WTC11 (cell line): ENCODE measurements at regions not wholly inside any gene's neighbourhood (a gene's known extent, or its start where the extent isn't known, plus 50 kb on each side); places are given as distances from the start of the nearest gene placed in this dataset.

Experiments
- ATAC-seq: fragments of 200-7000 bp; cut with Tn5 transposase; 2 replicates; pipeline ENCODE4 v1.10.0; 2021; ENCODE audit warnings: mild to moderate bottlenecking, moderate library complexity
- CTCF ChIA-PET: fragments of 300-600 bp; sonication (Branson Sonifier 250); formaldehyde crosslinking; loops from one replicate; lab custom pipeline; 2021; ENCODE audit warnings: antibody characterized with exemption; lab: Charles Lee
- POLR2A ChIA-PET: fragments of 350-600 bp; sonication (Branson Sonifier 250); formaldehyde crosslinking; loops from one replicate; lab custom pipeline; 2021; ENCODE audit warnings: antibody characterized with exemption; lab: Charles Lee
- DNase-seq: peaks from one replicate; pipeline ENCODE4 v3.0.0; 2021; ENCODE audit warnings: low spot score
- H3K27ac Mint-ChIP-seq: 2 replicates; pipeline ENCODE4 v1.8.0; 2021; ENCODE audit warnings: mixed read lengths
- H3K27me3 Mint-ChIP-seq: 2 replicates; pipeline ENCODE4 v1.8.0; 2021; ENCODE audit warnings: low read depth, mild to moderate bottlenecking, moderate library complexity, mixed read lengths
- H3K36me3 Mint-ChIP-seq: 2 replicates; pipeline ENCODE4 v1.8.0; 2021; ENCODE audit warnings: mixed read lengths
- H3K4me1 Mint-ChIP-seq: 2 replicates; pipeline ENCODE4 v1.8.0; 2022; ENCODE audit warnings: mixed read lengths
- H3K4me3 Mint-ChIP-seq: 2 replicates; pipeline ENCODE4 v1.8.0; 2021; ENCODE audit warnings: mild to moderate bottlenecking, moderate library complexity, mixed read lengths
- H3K9me3 Mint-ChIP-seq: 2 replicates; pipeline ENCODE4 v1.8.0; 2021; ENCODE audit warnings: mixed read lengths
- AFF4 ChIP-seq: sonication (generic); formaldehyde crosslinking; IDR thresholded peaks from 2 replicates; pipeline ENCODE4 v1.8.1; 2023; ENCODE audit warnings: mild to moderate bottlenecking, missing genetic modification reagents, borderline replicate concordance
- CDX4 ChIP-seq: fragments of 250-450 bp; sonication (Bioruptor Pico); IDR thresholded peaks from 2 replicates; pipeline ENCODE4 v1.9.0; 2021; ENCODE audit warnings: moderate library complexity, mild to moderate bottlenecking, inconsistent platforms, borderline replicate concordance
- E2F4 ChIP-seq: sonication (generic); formaldehyde crosslinking; IDR thresholded peaks from 2 replicates; pipeline ENCODE4 v1.8.1; 2022; ENCODE audit warnings: low read depth, mild to moderate bottlenecking, moderate library complexity, missing genetic modification reagents, borderline replicate concordance
- ETV6 ChIP-seq: sonication (generic); formaldehyde crosslinking; IDR thresholded peaks from 2 replicates; pipeline ENCODE4 v1.8.1; 2022; ENCODE audit warnings: mild to moderate bottlenecking, missing genetic modification reagents
- GTF2I ChIP-seq: fragments of 250-450 bp; sonication (Bioruptor Pico); conservative IDR thresholded peaks from 2 replicates; pipeline ENCODE4 v1.4.0; 2021; ENCODE audit warnings: mild to moderate bottlenecking
- IRF2 ChIP-seq: sonication (generic); formaldehyde crosslinking; IDR thresholded peaks from 2 replicates; pipeline ENCODE4 v1.8.0; 2022; ENCODE audit warnings: low read depth, missing genetic modification reagents, borderline replicate concordance
- MXD4 ChIP-seq: fragments of 250-450 bp; sonication (Bioruptor Pico); IDR thresholded peaks from 2 replicates; pipeline ENCODE4 v1.8.0; 2021; ENCODE audit warnings: mild to moderate bottlenecking, moderate library complexity, borderline replicate concordance
- NR3C1 ChIP-seq: sonication (generic); formaldehyde crosslinking; conservative IDR thresholded peaks from 2 replicates; pipeline ENCODE4 v1.8.1; 2023; ENCODE audit warnings: low read depth, mild to moderate bottlenecking, missing genetic modification reagents
- PRRX2 ChIP-seq: fragments of 250-450 bp; sonication (Bioruptor Pico); IDR thresholded peaks from 2 replicates; pipeline ENCODE4 v1.8.0; 2021; ENCODE audit warnings: mild to moderate bottlenecking
- TEAD1 ChIP-seq: sonication (generic); formaldehyde crosslinking; IDR thresholded peaks from 2 replicates; pipeline ENCODE4 v1.8.0; 2022; ENCODE audit warnings: mild to moderate bottlenecking, missing genetic modification reagents
- USF2 ChIP-seq: sonication (generic); formaldehyde crosslinking; IDR thresholded peaks from 2 replicates; pipeline ENCODE4 v1.8.1; 2023; ENCODE audit warnings: mild to moderate bottlenecking, missing genetic modification reagents, moderate library complexity
- ZNF138 ChIP-seq: sonication (generic); formaldehyde crosslinking; conservative IDR thresholded peaks from 2 replicates; pipeline ENCODE4 v1.8.1; 2022; ENCODE audit warnings: mild to moderate bottlenecking, moderate library complexity, missing genetic modification reagents
- ZNF232 ChIP-seq: sonication (generic); formaldehyde crosslinking; IDR thresholded peaks from 2 replicates; pipeline ENCODE4 v1.8.0; 2022; ENCODE audit warnings: mild to moderate bottlenecking, missing genetic modification reagents
- ZNF317 ChIP-seq: sonication (generic); formaldehyde crosslinking; IDR thresholded peaks from 2 replicates; pipeline ENCODE4 v1.8.1; 2023; ENCODE audit warnings: low read depth, mild to moderate bottlenecking, moderate library complexity, missing genetic modification reagents, borderline replicate concordance
- ZNF396 ChIP-seq: fragments of 250-450 bp; sonication (Bioruptor Pico); IDR thresholded peaks from 2 replicates; pipeline ENCODE4 v1.8.0; 2021; ENCODE audit warnings: mild to moderate bottlenecking, moderate library complexity, borderline replicate concordance
- TF ChIP-seq, protein P1 (sequence below): sonication (generic); formaldehyde crosslinking; IDR thresholded peaks from 2 replicates; pipeline ENCODE4 v1.8.1; 2023; ENCODE audit warnings: mild to moderate bottlenecking, missing genetic modification reagents, moderate library complexity
- TF ChIP-seq, protein P2 (sequence below): sonication (generic); formaldehyde crosslinking; IDR thresholded peaks from 2 replicates; pipeline ENCODE4 v1.8.1; 2022; ENCODE audit warnings: missing genetic modification reagents, borderline replicate concordance
- TF ChIP-seq, protein P3 (sequence below): sonication (generic); formaldehyde crosslinking; IDR thresholded peaks from 2 replicates; pipeline ENCODE4 v1.8.1; 2023; ENCODE audit warnings: mild to moderate bottlenecking, moderate library complexity, missing genetic modification reagents

DNA sequence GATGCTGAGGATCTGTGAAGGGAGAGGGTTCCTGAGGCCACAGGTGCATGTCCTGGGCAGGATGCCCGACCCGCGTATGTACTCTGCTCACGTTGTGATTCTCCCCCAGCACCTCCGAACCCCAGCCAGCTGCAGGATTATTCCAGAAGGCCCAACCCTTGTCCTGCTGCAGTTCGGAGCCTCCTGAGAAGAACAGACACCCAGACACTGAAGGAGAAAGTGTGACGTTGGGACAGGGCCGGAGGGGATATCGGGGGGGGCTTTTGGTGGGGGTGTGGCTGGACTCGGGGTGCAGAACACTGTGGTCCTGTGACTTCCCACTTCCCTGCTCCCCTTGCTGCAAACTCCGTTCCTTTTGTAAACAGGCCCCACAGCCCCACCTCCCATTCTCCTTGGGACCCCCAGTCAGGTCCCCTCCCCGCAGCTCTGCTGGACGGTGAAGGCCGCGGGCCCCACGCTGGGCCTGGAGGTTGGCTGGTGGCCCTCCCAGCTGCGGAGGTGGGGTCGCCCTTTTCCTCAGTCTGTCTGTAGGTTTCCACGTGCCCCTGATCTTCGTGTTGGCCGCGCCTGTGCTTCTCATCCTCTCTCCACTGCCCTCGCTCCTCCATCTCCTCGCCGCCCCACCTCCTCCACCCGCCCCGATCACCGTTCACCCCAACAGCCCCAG lies 83.0 kb upstream of the ADRA2C start:
- H3K27ac Mint-ChIP-seq, result no peak overlapping the region
- TF ChIP-seq GTF2I (no peak), ETV6 (CRISPR knock-in tag) (no peak), PRRX2 (no peak), ZNF317 (CRISPR knock-in tag) (no peak), CDX4 (CRISPR knock-in tag) (no peak), TEAD1 (CRISPR knock-in tag) (no peak), E2F4 (CRISPR knock-in tag) (no peak), USF2 (CRISPR knock-in tag) (no peak), MXD4 (no peak), IRF2 (CRISPR knock-in tag) (no peak), NR3C1 (CRISPR knock-in tag) (no peak), AFF4 (no peak), ZNF138 (CRISPR knock-in tag) (no peak), ZNF396 (CRISPR knock-in tag) (no peak), ZNF232 (CRISPR knock-in tag) (no peak)
- TF ChIP-seq, protein P1, sequence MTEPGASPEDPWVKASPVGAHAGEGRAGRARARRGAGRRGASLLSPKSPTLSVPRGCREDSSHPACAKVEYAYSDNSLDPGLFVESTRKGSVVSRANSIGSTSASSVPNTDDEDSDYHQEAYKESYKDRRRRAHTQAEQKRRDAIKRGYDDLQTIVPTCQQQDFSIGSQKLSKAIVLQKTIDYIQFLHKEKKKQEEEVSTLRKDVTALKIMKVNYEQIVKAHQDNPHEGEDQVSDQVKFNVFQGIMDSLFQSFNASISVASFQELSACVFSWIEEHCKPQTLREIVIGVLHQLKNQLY (CRISPR knock-in tag), result no peak
- TF ChIP-seq, protein P2, sequence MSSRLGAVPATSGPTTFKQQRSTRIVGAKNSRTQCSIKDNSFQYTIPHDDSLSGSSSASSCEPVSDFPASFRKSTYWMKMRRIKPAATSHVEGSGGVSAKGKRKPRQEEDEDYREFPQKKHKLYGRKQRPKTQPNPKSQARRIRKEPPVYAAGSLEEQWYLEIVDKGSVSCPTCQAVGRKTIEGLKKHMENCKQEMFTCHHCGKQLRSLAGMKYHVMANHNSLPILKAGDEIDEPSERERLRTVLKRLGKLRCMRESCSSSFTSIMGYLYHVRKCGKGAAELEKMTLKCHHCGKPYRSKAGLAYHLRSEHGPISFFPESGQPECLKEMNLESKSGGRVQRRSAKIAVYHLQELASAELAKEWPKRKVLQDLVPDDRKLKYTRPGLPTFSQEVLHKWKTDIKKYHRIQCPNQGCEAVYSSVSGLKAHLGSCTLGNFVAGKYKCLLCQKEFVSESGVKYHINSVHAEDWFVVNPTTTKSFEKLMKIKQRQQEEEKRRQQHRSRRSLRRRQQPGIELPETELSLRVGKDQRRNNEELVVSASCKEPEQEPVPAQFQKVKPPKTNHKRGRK (CRISPR knock-in tag), result no peak
- TF ChIP-seq, protein P3, sequence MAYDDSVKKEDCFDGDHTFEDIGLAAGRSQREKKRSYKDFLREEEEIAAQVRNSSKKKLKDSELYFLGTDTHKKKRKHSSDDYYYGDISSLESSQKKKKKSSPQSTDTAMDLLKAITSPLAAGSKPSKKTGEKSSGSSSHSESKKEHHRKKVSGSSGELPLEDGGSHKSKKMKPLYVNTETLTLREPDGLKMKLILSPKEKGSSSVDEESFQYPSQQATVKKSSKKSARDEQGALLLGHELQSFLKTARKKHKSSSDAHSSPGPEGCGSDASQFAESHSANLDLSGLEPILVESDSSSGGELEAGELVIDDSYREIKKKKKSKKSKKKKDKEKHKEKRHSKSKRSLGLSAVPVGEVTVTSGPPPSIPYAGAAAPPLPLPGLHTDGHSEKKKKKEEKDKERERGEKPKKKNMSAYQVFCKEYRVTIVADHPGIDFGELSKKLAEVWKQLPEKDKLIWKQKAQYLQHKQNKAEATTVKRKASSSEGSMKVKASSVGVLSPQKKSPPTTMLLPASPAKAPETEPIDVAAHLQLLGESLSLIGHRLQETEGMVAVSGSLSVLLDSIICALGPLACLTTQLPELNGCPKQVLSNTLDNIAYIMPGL (CRISPR knock-in tag), result no peak
- TF ChIP-seq, all 79 proteins: peak for 0
- POLR2A ChIA-PET, result no interaction called here

More for the DNA sequence above, 83.0 kb upstream of the ADRA2C start:
- CTCF ChIA-PET, result interaction anchor here (0.7 to 1.0 kb wide), 2 partner anchors 62 to 82 kb away, joined by 3 read pairs; no protein-coding TSS in a partner anchor
- DNase-seq (peak; percentile 2), ATAC-seq (no peak)
- Mint-ChIP-seq H3K4me3 (no peak overlapping the region), H3K36me3 (no peaks in the 10 kb centered on the region), H3K27me3 (no peaks in the 10 kb centered on the region; the same call in 1 of the 2 replicates), H3K4me1 (no peaks in the 10 kb centered on the region), H3K9me3 (no peaks in the 10 kb centered on the region)
